LHCN-M2 (cell line): ENCODE measurements at regions not wholly inside any gene's neighbourhood (a gene's known extent, or its start where the extent isn't known, plus 50 kb on each side); places are given as distances from the start of the nearest gene placed in this dataset.

Source experiments
- DNase-seq: peaks from one replicate; pipeline ENCODE4 v3.0.0-alpha.2; 2012; ENCODE audit warnings: low read depth

DNA sequence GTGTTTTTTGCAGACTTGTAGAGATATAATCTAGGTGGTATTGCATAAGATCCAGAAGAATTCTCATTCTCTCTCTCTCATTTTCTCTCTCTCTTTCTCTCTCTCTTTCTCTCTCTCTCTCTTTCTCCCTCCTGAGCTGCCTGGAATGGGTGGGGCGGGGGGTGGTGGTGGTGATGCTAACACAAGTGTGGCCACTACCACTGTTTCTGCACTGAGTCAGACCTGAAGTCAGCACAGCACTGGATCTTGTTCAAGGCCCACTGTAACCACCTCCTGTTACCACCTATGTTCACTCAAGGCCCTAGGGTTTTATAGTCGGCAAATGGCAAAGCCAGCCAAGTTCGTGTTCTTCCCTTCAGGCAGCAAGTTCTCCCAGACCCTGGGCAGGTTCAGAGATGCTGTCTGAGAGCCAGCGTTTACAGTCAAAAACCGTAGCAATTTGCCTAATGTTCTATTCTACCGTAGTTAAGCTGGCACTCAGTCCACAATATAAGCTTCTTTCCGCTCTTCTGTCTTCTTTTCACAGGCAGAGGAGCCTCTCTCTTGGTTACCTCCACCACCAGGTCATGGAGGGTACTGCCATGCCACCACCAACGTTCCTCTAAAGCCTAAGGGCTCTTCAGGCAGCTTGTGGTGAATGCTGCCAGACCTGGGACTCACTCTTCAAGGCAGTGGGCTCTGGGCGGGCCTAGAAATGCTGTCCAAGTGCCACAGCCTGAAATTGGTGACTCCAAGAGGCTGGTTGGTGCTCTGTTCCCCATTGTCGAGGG is 235.7 kb upstream of the PRR16 start:
- DNase-seq = no peak

DNA sequence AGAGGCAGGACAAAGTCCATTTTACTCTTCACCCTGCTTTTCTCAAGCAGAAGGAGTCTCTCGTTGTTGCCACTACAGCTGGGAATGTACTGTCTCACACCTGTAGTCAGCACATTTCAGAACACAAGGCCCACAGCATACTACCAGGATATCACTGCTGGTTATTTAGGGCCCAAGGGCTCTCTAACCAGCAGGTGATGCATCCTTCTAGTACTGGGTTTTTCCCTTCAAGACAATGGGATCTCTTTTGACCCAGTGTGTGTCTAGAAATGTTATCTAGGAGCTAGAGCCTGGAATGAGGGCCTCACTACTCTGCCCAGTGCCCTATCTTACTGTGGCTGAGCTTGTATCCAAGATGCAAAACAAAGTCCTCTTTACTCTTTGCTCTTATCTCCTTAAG is 235.1 kb upstream of the PRR16 start:
- no peak for DNase-seq

DNA sequence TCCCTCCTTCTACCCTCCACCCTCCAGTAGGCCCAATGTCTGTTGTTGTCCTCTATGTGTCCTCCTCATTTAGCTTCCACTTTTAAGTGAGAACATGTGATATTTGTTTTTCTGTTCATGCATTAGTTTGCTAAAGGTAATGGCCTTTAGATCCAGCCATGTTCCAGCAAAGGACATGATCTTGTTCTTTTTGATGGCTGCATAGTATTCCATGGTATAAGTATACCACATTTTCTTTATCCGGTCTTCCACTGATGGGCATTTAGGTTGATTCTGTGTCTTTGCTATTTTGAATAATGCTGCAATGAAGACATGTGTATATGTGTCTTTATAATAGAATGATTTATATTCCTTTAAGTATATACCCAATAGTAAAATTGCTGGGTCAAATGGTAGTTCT is 232.5 kb upstream of the PRR16 start:
- DNase-seq = no peak

DNA sequence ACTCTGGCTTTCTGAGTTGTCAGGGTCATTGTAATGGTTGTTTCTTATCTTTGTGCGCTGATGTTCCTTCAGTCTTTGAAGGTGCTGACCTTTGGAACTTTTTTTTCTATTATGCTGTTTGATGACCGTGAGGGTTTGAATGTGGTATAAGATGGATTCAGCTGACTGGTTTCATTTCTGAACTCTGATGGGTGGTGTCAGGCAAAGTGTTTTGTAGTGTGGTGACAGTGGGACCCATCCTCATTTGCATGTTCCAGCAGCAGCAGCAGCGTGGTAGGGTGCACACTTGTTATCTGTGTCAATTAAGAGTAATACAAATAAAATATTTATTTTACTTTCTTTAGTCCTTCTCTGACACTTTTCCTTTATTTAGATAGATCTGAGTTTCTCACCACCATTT is 227.7 kb upstream of the PRR16 start:
- no peak for DNase-seq

DNA sequence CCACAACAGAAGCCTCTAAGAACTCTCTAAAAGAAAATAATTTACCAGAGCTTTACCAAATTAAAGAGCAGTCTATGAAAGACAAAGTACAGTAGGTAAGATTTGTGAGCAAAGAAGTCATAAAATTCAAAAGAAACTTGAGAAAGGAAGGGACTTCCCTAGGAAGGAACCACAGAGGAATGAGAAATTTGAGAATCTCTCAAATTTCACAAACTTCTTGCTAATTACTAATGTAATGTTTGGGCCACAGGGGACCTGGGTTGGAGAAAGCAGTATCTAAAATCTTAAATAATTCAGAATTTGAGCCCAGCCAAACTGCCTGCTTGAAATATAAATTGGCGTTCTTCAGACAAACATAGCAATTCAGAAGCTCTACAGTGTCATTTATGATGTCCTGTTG is 225.0 kb upstream of the PRR16 start:
- peak; percentile 26 for DNase-seq

DNA sequence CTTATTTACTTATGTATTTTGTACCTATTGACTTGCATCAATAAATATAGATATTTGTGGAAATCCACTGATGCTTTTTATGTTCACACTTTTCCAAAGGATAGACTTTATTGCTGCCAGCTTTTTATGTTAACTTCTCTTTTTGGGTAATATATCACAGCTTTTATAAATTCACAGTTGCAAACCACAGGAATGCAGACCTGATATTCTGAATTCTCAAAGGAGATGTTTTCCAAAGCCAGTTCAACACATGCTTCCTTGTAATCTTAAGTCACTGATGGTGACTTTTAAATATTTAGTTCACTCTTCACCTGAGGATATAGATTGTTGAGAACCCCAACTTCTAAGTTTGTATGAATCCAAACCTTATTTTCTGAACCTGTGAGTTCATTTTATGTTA is 223.4 kb upstream of the PRR16 start:
- peak; percentile 44 for DNase-seq

DNA sequence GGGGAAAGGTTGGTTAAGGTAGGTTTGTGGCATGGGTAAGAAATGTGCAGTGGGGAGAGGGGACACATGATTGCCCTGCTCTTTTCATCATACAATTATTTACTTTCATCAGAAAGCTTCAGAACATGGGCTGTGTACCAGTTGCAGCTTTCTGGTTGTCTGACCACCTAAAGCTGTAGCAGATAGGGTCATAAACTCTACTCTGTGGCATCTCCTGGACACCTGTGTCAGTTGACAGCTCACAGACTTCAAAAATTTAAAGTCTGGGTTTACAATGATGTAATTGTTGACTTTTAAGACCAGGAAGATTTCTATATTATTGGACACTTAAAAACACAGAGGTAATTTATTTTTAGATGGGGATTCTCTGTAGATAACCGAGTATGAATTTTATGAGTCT is 222.7 kb upstream of the PRR16 start:
- no peak for DNase-seq

DNA sequence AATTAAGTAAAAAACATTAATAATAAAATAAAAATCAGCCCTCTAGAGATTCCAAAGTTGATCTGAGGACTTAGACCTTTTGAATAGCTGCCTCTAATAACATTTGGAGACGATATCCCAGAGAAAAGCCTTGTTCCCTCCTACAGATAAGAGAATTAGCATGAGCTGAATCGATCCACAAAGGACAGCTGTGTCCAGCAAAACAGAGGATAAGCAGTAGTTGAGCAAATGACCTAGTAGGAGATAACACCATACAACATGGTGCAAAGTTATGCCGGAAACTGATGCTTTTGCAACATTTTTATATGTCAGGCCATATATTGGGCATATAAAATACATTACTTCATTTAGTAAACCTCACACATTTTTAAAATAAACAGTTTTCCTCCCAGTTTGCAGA is 212.2 kb upstream of the PRR16 start:
- no peak for DNase-seq

DNA sequence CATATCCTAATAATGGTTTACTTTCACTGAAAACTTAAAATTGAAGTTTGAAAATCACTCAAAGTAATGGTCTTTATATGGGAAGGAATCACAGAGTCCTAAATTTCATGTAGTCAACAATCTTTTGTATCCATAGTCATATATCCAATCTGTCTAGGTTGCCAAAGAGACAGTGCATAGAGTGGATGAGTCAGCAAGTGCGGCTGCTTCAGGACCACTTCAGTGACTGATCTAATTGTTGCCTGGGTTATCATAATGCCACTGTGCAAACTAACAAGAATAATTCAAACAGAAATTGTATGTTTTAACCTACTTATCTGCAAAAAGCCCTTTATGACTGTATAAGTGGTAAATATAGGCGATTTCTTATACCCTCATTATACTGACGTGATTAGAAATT is 211.3 kb upstream of the PRR16 start:
- DNase-seq = peak; percentile 60

DNA sequence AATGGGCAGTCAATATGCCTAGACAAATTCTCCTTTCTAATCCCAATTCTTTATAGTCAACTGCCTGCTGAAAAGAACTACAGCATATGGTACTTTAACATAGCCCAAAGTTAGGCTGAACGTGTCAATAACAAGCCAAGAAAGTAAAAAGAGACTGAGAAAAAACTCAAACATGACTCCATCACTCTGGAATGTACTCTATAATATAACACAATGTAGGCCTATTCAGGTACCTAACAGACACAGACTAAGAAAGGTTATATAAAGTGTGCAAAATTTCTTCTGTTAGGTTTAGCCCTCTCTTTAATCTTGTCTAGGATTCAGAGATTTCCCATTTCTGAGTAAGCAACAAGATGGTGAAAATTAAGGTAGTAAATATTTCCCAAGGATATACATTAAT is 209.7 kb upstream of the PRR16 start:
- DNase-seq = no peak

DNA sequence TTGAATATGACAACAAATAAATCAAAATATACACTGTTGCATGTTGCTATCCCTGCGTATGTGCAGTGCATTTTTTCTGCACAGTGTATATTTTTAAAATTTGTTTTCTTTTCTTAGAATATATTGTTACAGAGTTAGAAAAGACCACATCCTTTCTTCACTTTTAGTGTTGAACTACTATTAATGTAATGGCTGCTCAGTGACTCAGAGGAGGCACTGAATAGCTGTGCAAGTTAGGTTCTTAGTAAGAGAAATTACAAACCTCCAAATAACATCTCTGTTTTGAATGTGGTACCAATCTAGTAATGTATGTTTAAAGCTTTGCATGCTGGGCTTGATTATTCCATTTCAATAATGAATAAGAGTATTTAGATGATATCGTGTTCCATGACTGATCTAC is 208.9 kb upstream of the PRR16 start:
- DNase-seq = no peak

DNA sequence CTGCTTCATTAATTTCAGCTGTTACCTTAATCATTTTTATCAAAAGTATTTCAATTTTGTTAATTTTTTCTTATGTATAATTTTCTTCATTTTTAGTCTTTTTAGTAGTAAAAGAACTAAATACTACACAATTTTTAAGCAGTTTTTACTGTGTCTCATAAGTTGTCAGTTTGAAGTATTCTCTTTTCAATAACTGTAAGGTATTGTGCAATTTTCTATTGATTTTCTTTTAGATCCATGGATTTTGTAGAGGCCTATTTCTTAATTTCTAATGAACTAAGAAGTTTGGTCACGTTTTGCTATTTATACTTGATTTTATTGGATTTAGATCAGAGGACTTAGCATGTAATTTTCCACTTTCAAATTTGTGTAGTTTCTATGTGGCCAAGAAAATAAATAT is 207.7 kb upstream of the PRR16 start:
- DNase-seq = no peak

DNA sequence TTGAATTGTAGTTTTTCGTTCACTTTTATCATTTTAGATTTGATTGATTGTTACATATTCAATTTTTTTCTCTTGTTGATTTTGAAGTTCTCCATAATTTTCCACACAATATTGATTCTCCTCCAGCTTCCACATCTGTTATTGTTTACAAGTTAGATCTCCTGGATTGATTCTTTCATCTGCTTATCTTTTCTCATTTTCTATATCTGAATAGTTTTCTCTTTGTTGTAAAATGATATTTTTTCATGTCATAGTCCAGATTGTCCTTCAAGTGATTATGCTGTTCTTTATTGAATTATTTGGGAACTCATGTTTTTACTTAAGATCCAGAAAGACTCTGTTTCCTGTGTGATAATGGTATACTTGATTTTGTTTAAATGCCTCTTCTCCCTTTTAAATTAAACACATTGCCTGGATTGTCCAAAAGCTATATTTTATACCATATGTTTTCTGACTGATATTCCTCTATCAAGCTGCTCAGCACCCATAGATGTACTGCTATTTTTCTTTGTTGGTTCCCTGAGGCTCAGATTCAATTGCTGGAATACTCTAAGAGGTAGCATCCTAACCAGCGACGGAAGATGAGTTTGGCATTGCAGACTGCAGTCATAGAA is 206.6 kb upstream of the PRR16 start:
- no peak for DNase-seq

DNA sequence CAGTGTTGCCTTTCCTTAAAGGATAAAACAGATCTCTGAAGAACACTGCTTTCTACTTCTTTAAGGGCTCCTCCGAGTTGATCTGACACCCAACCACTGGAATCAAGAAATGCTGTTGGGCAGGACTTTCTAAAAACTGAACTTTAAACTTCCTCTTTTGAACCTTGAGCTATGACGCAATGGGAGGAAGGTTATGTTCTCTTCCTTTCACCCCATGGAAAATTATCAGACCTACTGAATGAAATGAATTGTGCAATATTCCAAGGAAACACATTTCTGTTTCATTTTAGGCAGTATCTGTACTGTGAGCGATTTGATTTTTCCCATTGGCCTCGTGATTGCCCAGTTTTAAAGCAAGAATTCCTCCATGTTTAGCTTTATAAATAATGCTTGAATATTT is 206.0 kb upstream of the PRR16 start:
- no peak for DNase-seq

DNA sequence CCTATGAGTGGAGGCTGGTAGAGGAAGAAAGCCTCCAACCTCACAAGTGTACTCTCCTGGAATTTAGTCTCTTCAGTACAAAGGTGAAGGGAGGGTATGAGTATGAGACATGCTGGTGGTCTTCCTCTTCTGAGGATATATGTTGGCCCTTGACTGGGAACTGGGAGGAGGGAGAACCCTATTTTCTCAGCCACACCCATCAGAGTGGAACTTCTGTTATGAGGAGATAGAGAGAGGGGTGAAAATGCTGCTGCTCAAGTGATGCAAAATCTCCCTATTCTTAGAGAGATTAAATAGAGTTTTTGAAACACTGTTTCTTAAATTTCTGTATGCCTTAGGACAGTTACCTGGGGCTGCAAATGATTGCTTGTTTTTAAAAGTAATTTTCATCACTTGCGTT is 203.4 kb upstream of the PRR16 start:
- no peak for DNase-seq

DNA sequence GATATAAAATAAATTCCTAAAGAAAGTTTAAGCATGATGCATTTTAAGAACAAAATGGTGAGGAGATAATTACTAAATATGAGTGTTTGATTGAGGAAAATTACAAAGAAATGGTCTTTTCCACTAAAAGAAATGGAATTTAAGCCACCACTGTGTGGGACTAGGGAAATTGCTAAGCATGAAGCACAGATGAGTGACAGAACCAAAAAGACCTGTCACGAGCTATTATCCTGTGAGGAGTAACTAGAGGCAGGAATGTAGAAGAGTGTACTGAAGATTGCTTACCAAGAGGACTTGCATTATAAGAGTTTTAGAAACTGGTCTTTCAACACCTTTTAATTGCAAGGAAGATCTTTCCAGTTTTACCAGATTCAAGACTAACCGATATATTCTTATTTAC is 193.6 kb upstream of the PRR16 start:
- no peak for DNase-seq

DNA sequence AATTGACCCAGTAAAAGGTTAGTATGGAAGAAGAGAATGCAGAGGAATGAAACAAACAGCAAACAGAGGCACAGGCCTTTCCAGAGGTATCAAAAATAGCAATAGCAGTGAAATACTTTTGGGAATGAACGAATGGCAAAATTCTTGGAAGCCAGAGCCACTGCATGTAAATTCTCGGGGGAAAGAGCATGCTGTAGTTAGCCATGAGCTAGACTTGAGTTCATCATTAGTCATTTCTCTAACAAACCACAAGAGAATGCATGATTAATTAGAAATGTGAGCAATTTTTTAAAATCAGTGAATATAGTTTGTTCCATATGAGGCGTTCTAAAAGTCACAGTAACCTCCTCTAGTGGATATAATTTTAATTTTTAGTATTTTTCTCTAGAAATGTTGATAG is 170.3 kb upstream of the PRR16 start:
- DNase-seq = peak; percentile 93

DNA sequence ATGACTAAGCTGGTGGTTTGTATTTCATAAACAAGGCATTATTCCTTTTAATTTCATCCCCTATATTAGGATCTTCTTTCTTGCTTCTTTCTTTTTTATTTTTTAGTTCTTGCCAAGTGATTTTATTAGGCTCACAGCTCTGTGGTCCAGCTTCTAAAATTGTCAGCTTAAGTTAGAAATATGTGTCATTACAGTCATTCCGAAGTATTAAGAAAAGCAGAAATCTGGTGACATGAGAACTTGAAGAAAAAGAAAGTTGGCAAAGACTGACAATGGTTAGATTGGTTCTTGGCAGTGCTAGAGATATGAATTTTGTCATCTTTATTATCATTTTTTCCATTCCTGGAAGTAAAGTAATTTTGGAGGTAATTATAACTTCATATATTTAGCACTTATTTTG is 166.5 kb upstream of the PRR16 start:
- peak; percentile 40 for DNase-seq

DNA sequence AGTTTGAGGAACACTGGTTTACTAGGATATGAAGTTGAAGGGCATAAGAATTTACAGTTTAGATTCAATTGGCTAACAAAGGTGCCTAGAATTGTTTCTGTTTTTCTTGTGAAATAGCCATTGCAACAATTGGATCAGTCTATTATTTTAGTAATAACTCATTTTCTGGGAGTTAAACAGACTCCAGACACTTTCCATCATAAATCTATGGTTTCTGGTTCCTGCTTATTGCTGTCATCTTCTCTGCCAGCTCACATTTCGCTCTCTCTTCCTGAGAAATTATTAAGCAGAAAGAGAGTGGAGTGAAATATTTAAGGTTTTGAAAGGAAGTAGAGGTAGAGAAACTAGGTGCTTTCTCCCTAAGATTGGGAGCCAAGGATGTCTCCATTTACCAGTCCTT is 165.1 kb upstream of the PRR16 start:
- no peak for DNase-seq

DNA sequence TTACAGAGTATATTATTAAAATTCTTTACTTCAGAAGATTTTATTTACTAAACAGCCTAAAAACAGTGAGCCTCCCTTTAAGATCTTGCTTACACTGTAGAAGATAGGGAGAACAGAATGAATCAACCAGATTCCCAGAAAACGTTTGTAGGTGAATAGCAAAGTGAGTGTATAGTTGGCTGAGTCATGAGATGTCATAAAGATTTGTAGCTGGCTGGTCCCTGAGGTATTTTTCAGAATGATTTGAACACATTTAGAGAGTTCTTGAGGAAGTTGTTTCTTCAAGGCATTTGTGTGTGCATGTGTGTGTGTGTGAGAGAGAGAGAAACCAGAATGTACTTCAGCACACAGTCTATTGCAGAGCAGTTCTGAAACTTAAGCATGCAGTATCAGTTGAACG is 159.4 kb upstream of the PRR16 start:
- peak; percentile 75 for DNase-seq

DNA sequence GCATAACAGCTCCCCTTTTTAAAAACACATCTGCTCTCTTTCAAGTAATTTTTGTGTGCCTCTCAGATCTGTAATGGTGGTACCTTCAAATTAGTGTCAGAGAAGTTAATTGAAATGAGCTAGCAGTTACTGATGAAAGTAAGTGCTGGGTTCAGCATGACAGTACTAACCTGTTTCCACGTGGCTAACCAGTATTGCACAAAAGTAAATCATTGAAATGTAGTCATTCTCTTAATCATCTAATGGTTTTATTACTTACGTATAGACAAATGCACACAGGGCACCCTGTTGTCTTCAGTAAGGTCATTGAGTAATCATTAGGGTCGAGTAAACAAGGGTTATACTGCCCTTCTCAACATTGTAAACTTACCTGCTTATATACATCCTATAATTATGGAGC is 157.8 kb upstream of the PRR16 start:
- DNase-seq = no peak

DNA sequence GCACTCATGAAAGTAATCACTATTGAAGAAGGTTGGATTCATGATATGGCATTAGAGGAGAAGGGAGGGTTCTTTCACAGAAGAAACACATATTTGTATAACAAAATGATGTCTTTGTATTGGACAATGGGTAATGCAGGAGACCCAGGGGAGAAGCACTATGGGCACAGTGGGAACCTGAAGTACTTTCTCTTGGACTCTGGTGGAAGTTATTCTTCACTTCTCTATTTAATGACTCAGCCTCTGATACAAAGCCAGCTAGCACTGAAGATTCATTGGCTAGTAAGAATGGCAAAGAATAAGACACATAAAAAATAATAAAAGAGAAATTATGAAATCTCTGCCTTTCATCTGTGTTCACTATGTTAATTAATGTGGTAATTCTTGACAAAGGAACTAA is 149.9 kb upstream of the PRR16 start:
- DNase-seq = peak; percentile 62

DNA sequence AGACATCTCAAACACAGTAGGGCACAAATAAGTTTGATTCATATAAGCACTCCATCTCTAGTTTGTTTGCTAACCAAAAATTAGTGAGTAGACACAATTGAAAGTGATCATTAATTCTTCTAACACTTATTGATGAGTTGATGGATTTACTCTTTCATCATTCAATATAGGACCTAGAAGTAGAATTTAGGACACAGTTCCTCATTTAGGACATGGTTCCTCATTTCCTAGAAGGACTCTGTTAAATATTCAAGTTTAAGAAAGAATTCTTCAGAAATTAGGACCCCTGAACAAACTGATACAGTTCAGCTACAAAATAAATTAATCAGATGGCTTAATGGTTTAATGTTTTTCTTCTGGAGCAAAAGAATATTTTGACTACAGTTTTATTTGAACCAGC is 143.5 kb upstream of the PRR16 start:
- DNase-seq = no peak

DNA sequence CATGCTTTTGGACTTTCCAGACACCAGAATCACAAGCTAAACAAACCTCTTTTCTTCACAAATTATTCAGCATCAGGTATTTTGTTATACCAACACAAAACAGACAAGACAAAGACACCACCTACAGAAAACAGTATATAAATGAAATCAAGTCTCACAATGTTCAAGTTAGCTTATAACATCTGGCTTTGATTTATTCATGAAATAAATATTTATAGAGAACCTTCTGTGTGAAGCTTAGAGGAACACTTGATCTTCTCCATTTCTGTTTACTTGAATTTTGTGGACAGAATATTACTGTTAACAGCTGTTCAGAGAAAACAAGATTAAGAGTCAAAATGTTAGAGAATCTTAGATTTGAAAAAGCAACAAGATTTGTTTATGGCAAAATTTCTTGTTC is 137.4 kb upstream of the PRR16 start:
- peak; percentile 17 for DNase-seq
